RPMI7951 (cell line): ENCODE measurements at regions not wholly inside any gene's neighbourhood (a gene's known extent, or its start where the extent isn't known, plus 50 kb on each side); places are given as distances from the start of the nearest gene placed in this dataset.
"Not testable (repeated sequence)": the region's sequence is repeated elsewhere in the genome, so short reads cannot be mapped to it uniquely, and the experiment has no call there.

Experiments used
- DNase-seq: peaks from one replicate; pipeline ENCODE4 v3.0.0-alpha.2; 2012; ENCODE audit warnings: low read depth

GRCh38 chr4:114435116-114435515 is 163.5 kb upstream of the UGT8 start:
- DNase-seq, result no peak

DNA sequence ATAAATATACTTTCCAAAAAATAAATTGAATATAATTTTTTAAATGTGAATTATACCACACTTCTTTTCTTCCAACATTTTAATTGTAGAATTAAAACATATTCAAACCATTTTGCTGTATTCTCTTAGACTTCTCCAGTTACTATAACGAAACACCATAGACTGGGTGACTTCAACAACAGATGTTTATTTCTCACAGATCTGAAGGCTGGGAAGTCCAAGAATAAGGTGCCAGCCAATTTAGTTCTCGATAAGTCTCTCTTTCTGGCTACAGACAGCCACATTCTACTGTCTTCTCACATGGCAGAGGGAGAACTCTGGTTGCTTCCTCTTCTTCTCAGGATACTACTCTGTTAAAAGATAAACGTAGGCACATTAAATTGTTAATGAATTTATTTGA is 155.8 kb upstream of the UGT8 start:
- DNase-seq, result no peak

DNA sequence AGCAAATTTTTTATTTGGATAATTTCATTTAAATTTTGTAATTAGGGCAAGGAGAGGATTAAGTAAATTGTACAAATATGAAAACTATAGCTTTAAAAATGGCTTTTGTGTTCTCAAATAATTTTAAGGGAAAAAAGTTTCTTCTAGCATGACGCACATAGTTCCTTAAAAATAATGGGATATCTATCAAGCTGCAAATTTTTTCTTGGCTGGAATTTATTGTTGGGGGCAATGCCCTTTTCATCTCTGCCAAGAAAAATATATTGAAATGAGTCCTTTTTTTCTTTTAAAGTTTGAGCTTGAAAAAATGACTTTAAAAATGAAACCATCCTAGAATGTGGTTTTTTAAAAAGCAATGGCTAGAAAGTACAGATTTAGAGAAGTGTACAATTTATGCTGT is 154.4 kb upstream of the UGT8 start:
- DNase-seq, result no peak

- not testable (repeated sequence) for DNase-seq
Measured at GRCh38 chr4:114447963-114448516, 150.6 kb upstream of the UGT8 start.

DNA sequence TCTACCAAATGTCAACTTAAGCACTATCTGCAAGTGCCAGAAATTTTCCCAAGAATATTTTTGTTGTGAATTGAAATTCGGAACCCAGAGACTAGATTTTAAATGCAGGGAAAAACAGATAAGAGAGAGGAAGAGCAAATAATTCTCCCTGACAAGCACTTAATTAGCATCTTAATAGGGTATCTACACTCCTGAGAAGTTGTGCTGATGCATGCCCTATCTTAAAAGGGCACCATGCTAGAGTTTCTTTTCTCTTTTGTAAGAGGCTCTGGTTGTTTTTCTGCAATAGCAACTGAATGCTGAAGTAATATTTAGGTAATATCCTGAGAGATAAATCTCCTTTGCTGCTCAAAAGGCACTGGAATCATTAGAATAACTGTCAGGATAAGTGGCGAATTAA is 139.9 kb upstream of the UGT8 start:
- no peak for DNase-seq

GRCh38 chr4:114464726-114465272 is 133.8 kb upstream of the UGT8 start:
- no peak for DNase-seq

- DNase-seq, result no peak
Measured at GRCh38 chr4:114465766-114466165, 132.8 kb upstream of the UGT8 start.

GRCh38 chr4:114466299-114466698 is 132.3 kb upstream of the UGT8 start:
- no peak for DNase-seq

DNA sequence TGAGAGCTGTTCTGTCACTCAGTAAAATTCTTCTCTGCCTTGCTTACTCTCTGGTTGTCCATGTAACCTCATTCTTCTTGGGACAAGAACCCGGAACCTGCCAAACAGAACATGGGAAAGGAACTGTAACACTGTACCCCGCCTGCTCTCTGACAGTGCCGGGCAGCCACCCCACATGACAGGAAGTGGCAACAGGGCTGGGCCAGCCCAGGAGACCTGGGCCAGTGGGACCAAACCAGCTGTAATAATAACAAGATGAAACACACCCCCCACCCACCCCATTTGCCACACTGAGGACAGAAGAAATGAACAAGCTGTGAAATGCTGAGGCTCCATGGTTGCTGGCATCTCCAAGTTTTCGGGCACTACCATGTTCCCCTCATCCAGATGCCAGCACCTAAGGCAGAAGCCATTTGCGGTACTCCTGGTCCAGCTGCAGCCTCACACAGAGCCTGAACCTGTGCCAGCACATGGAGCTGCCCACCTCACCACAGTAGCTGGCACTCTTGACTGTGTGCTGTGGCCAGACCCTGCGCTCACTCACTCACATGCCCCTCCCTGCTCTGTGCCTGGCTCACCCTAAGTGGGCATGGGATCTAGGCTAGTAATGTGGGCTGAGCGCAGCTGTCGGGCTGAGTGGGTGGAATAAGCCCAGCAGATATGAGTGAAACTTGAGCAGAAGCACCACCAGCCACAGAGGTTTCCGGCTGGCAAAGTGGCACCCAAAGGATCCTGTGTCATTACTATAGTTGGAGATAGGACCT is 126.2 kb upstream of the UGT8 start:
- DNase-seq, result no peak

DNA sequence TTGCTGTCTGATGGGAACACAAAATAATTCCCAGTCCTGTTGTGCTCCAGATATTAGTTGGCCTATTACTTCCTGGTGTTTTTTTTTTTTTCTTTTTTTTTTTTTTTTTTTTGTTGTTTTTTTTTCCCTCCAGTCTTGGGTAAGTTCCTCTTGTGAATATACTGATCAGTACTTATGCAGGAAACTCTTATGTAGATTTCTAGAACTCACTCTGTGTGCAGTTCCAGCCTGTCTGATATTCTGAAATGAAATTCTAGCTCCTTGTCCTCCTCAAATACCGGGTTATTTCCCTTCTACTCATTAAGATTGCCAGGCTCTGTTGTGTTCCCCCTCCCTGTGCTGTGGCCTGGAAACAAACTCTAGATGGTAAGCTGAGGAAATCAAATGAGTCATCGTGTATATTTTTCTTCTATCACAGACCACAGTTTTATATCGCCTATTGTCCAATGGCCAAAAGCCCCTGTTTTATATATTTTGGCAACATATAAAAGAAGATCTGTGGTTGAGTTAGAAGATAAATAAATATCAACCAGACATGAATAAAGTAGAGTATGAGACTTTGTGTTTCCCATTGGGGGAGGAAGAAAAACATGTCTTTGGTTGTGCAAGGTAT is 124.3 kb upstream of the UGT8 start:
- DNase-seq, result no peak

- DNase-seq, result no peak
Measured at GRCh38 chr4:114476310-114476709, 122.3 kb upstream of the UGT8 start.

DNA sequence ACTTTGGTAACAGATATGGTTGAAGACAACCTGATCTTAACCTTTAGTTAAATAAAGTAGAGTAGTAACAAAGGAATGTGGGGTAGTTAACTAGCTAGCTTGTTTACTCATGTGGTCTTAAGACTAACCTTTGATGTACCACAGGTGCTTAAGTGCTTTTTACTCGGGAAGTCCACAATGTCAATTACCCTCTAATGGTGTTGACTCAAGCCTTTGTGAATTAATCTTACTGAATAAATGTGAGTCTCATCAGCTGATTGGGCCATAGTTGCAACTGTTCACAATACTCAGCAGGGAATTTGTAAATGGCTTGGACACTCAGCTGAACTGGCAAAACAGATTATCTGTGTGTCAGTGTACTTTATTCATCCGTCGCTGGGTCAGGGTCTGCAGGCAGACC is 119.0 kb upstream of the UGT8 start:
- no peak for DNase-seq

GRCh38 chr4:114481856-114482255 is 116.8 kb upstream of the UGT8 start:
- no peak for DNase-seq

- no peak for DNase-seq
Measured at GRCh38 chr4:114487101-114487500, 111.5 kb upstream of the UGT8 start.

GRCh38 chr4:114488301-114488982 is 110.2 kb upstream of the UGT8 start:
- DNase-seq, result no peak

- DNase-seq, result no peak
Measured at GRCh38 chr4:114494246-114494803, 104.3 kb upstream of the UGT8 start.

GRCh38 chr4:114495471-114495928 is 103.1 kb upstream of the UGT8 start:
- DNase-seq, result no peak

GRCh38 chr4:114497116-114497515 is 101.5 kb upstream of the UGT8 start:
- DNase-seq, result no peak

DNA sequence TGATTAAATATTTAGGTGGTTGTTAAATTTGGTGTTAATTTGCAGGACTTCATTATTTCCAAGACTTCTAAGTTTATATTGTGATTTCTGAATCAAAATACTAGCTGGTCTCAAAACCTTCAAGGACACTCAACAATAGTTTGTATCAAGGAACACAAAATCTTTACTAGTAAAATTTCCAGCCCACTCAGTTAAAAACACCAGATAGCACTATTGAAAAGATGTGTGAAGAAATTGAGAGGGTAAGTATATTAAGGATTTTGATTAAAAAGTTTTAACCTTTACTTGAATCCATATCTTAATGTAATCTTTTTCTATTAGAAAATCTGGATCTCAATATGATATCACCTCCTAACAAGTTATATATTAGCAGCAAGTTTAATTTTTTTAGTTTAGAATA is 89.3 kb upstream of the UGT8 start:
- DNase-seq, result no peak

DNA sequence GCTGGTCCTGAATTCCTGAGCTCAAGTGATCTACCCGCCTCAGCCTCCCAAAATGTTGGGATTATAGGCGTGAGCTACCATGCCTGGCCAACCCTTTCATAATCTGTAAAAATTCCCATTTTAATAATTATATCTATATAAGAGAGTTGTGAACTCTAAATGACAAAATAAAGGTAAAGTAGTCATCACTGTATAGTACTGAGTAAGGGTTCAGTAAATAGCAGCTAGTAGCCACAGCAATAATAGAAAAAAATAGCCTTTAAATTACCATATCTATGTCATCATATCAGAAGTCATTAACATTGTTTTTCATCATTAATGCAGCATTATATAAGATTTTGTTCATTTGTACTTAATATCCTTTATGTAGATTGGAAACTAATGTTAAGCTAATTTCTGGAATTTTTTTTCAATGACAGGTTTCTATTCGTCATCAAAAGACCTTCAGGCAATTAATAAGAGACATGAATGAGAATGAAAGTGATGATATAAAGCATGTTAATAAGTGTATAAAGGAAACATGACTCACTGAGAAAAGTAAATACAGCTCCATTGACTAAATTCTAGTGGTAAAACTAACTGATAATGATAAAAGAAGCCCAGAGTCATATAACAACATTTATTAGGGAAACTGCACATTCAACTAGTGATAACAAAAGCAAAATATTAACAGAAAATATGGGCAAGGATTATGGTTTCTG is 85.9 kb upstream of the UGT8 start:
- no peak for DNase-seq

DNA sequence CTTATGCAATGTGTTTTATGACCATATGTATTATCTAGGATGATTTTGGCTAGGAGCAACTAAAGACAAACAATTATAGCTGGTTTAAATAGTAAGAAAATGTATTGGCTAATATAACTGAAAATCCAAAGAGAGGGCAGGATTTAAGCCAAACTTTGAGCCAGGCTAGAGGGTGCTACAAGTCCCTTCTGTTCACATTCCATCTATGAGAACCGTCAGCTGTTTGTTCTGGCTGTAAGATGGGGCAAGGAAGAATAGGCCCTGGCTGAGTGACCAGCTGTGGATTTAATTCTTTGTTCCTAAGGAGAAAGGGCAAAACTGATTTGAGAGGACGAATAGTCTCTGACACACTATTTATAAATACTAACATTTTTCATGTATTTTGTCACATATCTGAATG is 79.2 kb upstream of the UGT8 start:
- no peak for DNase-seq
